ENCODE measurements at regions not wholly inside any gene's neighbourhood (a gene's known extent, or its start where the extent isn't known, plus 50 kb on each side); places are given as distances from the start of the nearest gene placed in this dataset.

- TF ChIP-seq CTCF (conservative IDR thresholded peaks at IDR 0.05; ENCODE audit: low read length) (no peak), EZH2phosphoT487 (IDR thresholded peaks at IDR 0.05; ENCODE audit: borderline replicate concordance) (no peak)
Measured at GRCh38 chr5:91950328-91950727, 567.2 kb upstream of the ARRDC3 start.

All from Loucy (cell line).